ENCODE measurements at regions not wholly inside any gene's neighbourhood (a gene's known extent, or its start where the extent isn't known, plus 50 kb on each side); places are given as distances from the start of the nearest gene placed in this dataset.

DNA sequence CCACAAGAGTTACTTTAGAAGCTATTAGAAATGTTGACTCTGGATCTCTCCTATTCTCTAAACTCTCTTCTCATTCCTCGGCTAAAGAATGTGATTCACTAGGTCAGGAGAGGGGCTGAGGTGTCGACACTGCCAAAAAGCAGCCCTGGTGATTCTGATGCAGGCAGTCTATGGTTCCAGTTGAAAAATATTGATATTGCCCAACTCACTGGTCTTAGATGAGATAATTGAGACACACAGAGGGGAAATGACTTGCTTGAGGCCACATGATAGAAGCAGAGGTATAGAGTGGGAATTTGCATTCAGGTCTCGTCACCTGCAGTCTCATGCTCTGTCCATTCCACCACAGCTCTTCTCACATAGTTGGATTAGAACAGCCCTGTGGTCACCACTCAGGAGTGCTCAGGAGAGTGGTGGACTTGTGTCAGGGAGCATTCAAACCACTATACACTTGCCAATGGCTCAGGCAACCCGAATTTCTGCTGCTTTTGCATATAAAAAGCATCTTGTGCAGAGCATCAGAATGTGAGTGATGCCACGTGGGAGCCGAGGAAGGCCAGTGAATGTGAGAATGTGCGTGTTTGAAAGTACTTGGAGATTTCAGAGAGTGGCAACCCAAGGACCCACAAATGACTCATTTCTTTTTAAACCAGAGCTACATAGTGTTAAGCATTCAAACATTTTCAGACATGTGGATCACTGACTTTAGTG lies 65.1 kb upstream of the CTLA4 start:
- Histone ChIP-seq H3K9me3 (ENCODE audit: low read depth, low read length) (peaks cover 6% of the 10 kb centered on the region; the same call in 1 of the 2 replicates), H3K27ac (no peak overlapping the region), H3K9ac (ENCODE audit: insufficient read length) (no peak overlapping the region), H3K36me3 (ENCODE audit: insufficient read depth, low read length) (no peaks in the 10 kb centered on the region), H3K4me3 (no peak overlapping the region)
- TF ChIP-seq FOXP2 (optimal IDR thresholded peaks at IDR 0.05; ENCODE audit: control extremely low read depth, extremely low read length, insufficient read depth) (no peak), POLR2AphosphoS5 (IDR thresholded peaks at IDR 0.05; ENCODE audit: borderline replicate concordance, low read depth, low read length) (no peak), EZH2 (IDR thresholded peaks at IDR 0.05) (no peak)
- no peak for DNase-seq (ENCODE audit: low read depth, low spot score)

DNA sequence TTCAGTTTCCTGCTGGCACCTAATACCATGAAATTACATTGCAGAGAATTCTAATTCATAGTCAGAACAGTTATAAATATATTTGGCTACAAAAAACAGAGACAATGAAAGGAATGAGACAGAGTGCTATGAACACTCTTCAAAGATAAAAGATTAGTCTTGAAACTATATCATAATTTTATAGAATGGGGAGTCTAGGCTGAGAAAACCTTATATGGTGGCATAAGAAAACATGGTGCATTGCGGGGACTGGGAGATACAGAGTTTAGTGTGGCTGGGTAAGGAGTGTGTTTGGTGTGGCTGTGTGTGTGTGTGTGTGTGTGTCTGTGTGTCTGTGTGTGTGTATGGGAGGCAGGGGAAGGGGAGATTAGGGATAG lies 64.5 kb upstream of the CTLA4 start:
- H3K36me3 ChIP-seq (ENCODE audit: insufficient read depth, low read length): no peaks in the 10 kb centered on the region
- H3K27ac ChIP-seq: no peak overlapping the region
- no peak overlapping the region for H3K9ac ChIP-seq (ENCODE audit: insufficient read length)
- no peak for DNase-seq (ENCODE audit: low read depth, low spot score)
- no peak overlapping the region for H3K4me3 ChIP-seq
- peaks cover 6% of the 10 kb centered on the region; the same call in 1 of the 2 replicates for H3K9me3 ChIP-seq (ENCODE audit: low read depth, low read length)
- TF ChIP-seq FOXP2 (optimal IDR thresholded peaks at IDR 0.05; ENCODE audit: control extremely low read depth, extremely low read length, insufficient read depth): no peak
- TF ChIP-seq EZH2 (IDR thresholded peaks at IDR 0.05): no peak

DNA sequence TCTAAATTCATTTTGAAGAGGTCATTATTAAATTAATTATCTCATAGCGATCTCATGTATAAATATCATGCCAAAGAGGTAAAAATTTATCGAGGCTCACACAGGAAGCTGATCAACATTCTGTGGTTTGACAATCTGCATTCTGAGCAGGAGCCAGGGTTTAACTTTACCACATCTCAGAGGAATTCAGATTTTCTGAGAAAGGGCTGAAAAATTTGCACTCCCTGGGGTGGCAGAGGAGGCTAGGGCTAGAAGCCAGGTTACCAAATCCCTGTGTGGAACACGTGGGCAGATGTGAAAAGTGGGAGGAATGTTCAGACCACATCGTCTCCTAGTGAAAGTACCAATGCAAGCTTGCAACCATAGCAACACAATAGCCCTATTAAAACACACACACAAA lies 63.5 kb upstream of the CTLA4 start:
- Histone ChIP-seq H3K4me3 (peak overlapping the region; percentile 45), H3K9me3 (ENCODE audit: low read depth, low read length) (peaks cover 6% of the 10 kb centered on the region; the same call in 1 of the 2 replicates), H3K27ac (peak overlapping the region; percentile 68; the same call in 1 of the 2 replicates), H3K36me3 (ENCODE audit: insufficient read depth, low read length) (no peaks in the 10 kb centered on the region), H3K9ac (ENCODE audit: insufficient read length) (no peak overlapping the region)
- TF ChIP-seq EZH2 (IDR thresholded peaks at IDR 0.05) (no peak), FOXP2 (optimal IDR thresholded peaks at IDR 0.05; ENCODE audit: control extremely low read depth, extremely low read length, insufficient read depth) (no peak), POLR2AphosphoS5 (IDR thresholded peaks at IDR 0.05; ENCODE audit: borderline replicate concordance, low read depth, low read length) (no peak)
- peak; percentile 82 for DNase-seq (ENCODE audit: low read depth, low spot score)

GRCh38 chr2:203804764-203805485 lies 62.6 kb upstream of the CTLA4 start:
- H3K27ac ChIP-seq: 0 out of 2 replicates have a peak overlapping the region, but pooled peaks have one; percentile 42
- no peak for TF ChIP-seq FOXP2 (optimal IDR thresholded peaks at IDR 0.05; ENCODE audit: control extremely low read depth, extremely low read length, insufficient read depth)
- no peak for TF ChIP-seq POLR2AphosphoS5 (IDR thresholded peaks at IDR 0.05; ENCODE audit: borderline replicate concordance, low read depth, low read length)
- no peak for TF ChIP-seq EZH2 (IDR thresholded peaks at IDR 0.05)
- H3K4me3 ChIP-seq: peak overlapping the region; percentile 45; the same call in 1 of the 2 replicates
- no peak for DNase-seq (ENCODE audit: low read depth, low spot score)
- no peaks in the 10 kb centered on the region for H3K36me3 ChIP-seq (ENCODE audit: insufficient read depth, low read length)
- peaks cover 6% of the 10 kb centered on the region; the same call in 1 of the 2 replicates for H3K9me3 ChIP-seq (ENCODE audit: low read depth, low read length)
- H3K9ac ChIP-seq (ENCODE audit: insufficient read length): no peak overlapping the region

DNA sequence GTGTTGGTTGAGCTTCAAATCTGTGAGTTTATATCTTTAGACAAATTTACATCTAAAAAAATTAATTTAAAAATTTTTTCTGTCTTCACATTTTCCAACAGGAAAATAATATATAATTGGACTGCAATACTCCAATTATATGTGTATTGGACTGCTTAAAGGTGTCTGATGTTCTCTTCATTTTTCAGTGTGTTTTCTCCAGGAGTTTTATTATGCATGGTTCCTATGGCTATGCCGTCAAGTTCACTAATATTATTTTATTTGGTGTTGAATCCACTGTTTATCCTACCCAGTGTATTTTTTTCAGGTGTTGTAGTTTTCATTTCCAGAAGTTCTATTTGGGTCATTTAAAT lies 62.1 kb upstream of the CTLA4 start:
- Histone ChIP-seq H3K9me3 (ENCODE audit: low read depth, low read length) (peaks cover 6% of the 10 kb centered on the region; the same call in 1 of the 2 replicates), H3K9ac (ENCODE audit: insufficient read length) (no peak overlapping the region), H3K27ac (no peak overlapping the region), H3K36me3 (ENCODE audit: insufficient read depth, low read length) (no peaks in the 10 kb centered on the region), H3K4me3 (no peak overlapping the region)
- TF ChIP-seq FOXP2 (optimal IDR thresholded peaks at IDR 0.05; ENCODE audit: control extremely low read depth, extremely low read length, insufficient read depth) (no peak), POLR2AphosphoS5 (IDR thresholded peaks at IDR 0.05; ENCODE audit: borderline replicate concordance, low read depth, low read length) (no peak)
- DNase-seq (ENCODE audit: low read depth, low spot score): no peak

GRCh38 chr2:203806761-203807160 lies 60.8 kb upstream of the CTLA4 start:
- no peak overlapping the region for H3K9ac ChIP-seq (ENCODE audit: insufficient read length)
- TF ChIP-seq EZH2 (IDR thresholded peaks at IDR 0.05): no peak
- no peak for TF ChIP-seq POLR2AphosphoS5 (IDR thresholded peaks at IDR 0.05; ENCODE audit: borderline replicate concordance, low read depth, low read length)
- TF ChIP-seq FOXP2 (optimal IDR thresholded peaks at IDR 0.05; ENCODE audit: control extremely low read depth, extremely low read length, insufficient read depth): no peak
- DNase-seq (ENCODE audit: low read depth, low spot score): no peak
- no peak overlapping the region for H3K4me3 ChIP-seq
- no peak overlapping the region for H3K27ac ChIP-seq
- peaks cover 6% of the 10 kb centered on the region; the same call in 1 of the 2 replicates for H3K9me3 ChIP-seq (ENCODE audit: low read depth, low read length)
- no peaks in the 10 kb centered on the region for H3K36me3 ChIP-seq (ENCODE audit: insufficient read depth, low read length)

GRCh38 chr2:203808046-203808750 lies 59.4 kb upstream of the CTLA4 start:
- TF ChIP-seq FOXP2 (optimal IDR thresholded peaks at IDR 0.05; ENCODE audit: control extremely low read depth, extremely low read length, insufficient read depth): no peak
- TF ChIP-seq EZH2 (IDR thresholded peaks at IDR 0.05): no peak
- TF ChIP-seq POLR2AphosphoS5 (IDR thresholded peaks at IDR 0.05; ENCODE audit: borderline replicate concordance, low read depth, low read length): peak; percentile 64; the same call in 1 of the 2 replicates
- H3K9me3 ChIP-seq (ENCODE audit: low read depth, low read length): peaks cover 6% of the 10 kb centered on the region; the same call in 1 of the 2 replicates
- H3K36me3 ChIP-seq (ENCODE audit: insufficient read depth, low read length): no peaks in the 10 kb centered on the region
- peak overlapping the region; percentile 67; the same call in 1 of the 2 replicates for H3K27ac ChIP-seq
- peak; percentile 84 for DNase-seq (ENCODE audit: low read depth, low spot score)
- no peak overlapping the region for H3K9ac ChIP-seq (ENCODE audit: insufficient read length)
- peak overlapping the region; percentile 58 for H3K4me3 ChIP-seq

GRCh38 chr2:203809084-203809521 lies 58.5 kb upstream of the CTLA4 start:
- TF ChIP-seq POLR2AphosphoS5 (IDR thresholded peaks at IDR 0.05; ENCODE audit: borderline replicate concordance, low read depth, low read length) (no peak), FOXP2 (optimal IDR thresholded peaks at IDR 0.05; ENCODE audit: control extremely low read depth, extremely low read length, insufficient read depth) (no peak), EZH2 (IDR thresholded peaks at IDR 0.05) (no peak)
- no peaks in the 10 kb centered on the region for H3K36me3 ChIP-seq (ENCODE audit: insufficient read depth, low read length)
- peaks cover 6% of the 10 kb centered on the region; the same call in 1 of the 2 replicates for H3K9me3 ChIP-seq (ENCODE audit: low read depth, low read length)
- DNase-seq (ENCODE audit: low read depth, low spot score): no peak
- H3K9ac ChIP-seq (ENCODE audit: insufficient read length): no peak overlapping the region
- peak overlapping the region; percentile 67; the same call in 1 of the 2 replicates for H3K27ac ChIP-seq
- H3K4me3 ChIP-seq: peak overlapping the region; percentile 58
